RWPE2 (cell line): ENCODE measurements at regions not wholly inside any gene's neighbourhood (a gene's known extent, or its start where the extent isn't known, plus 50 kb on each side); places are given as distances from the start of the nearest gene placed in this dataset.

Experiments
- ATAC-seq: fragments of 200-7000 bp; cut with Tn5 transposase; 3 replicates; pipeline ENCODE4 v1.9.1; 2021; ENCODE audit warnings: low read depth
- DNase-seq: peaks from one replicate; pipeline ENCODE4 v3.0.0-alpha.2; 2020; ENCODE audit warnings: low spot score
- H3K27ac ChIP-seq: fragments of 450-650 bp; 2 replicates; pipeline ENCODE4 v1.5.1; 2017; ENCODE audit warnings: mild to moderate bottlenecking; ENCODE audit not compliant: poor library complexity, severe bottlenecking
- H3K27me3 ChIP-seq: fragments of 250-450 bp; sonication (Bioruptor Pico); 2 replicates; pipeline ENCODE4 v1.5.1; 2021; ENCODE audit warnings: mild to moderate bottlenecking, moderate library complexity; ENCODE audit not compliant: insufficient read depth, poor library complexity, severe bottlenecking
- H3K36me3 ChIP-seq: fragments of 250-450 bp; sonication (Bioruptor Pico); 2 replicates; pipeline ENCODE4 v1.5.1; 2020; ENCODE audit warnings: low read depth, mild to moderate bottlenecking, moderate library complexity
- H3K4me1 ChIP-seq: fragments of 250-450 bp; sonication (Bioruptor Pico); 2 replicates; pipeline ENCODE4 v1.5.1; 2021; ENCODE audit warnings: mild to moderate bottlenecking, moderate library complexity; ENCODE audit not compliant: insufficient read depth, poor library complexity, severe bottlenecking
- H3K4me3 ChIP-seq: fragments of 250-450 bp; sonication (Bioruptor Pico); 2 replicates; pipeline ENCODE4 v1.5.1; 2021; ENCODE audit warnings: mild to moderate bottlenecking, moderate library complexity; ENCODE audit not compliant: severe bottlenecking
- H3K9me3 ChIP-seq: fragments of 250-450 bp; sonication (Bioruptor Pico); 2 replicates; pipeline ENCODE4 v1.5.1; 2021; ENCODE audit warnings: mild to moderate bottlenecking, moderate library complexity; ENCODE audit not compliant: severe bottlenecking
- CTCF ChIP-seq: fragments of 450-650 bp; IDR thresholded peaks from one replicate; pipeline ENCODE4 v1.5.1; 2017; ENCODE audit warnings: mild to moderate bottlenecking, moderate library complexity; ENCODE audit not compliant: poor library complexity, severe bottlenecking

GRCh38 chr10:5584895-5585516, 60.2 kb downstream of the CALML3 start:
- ATAC-seq (peak; percentile 91), DNase-seq (peak; percentile 86)
- Histone ChIP-seq H3K4me1 (peaks cover 37% of the 10 kb centered on the region), H3K4me3 (no peak overlapping the region), H3K27ac (peak overlapping the region; percentile 91), H3K9me3 (peaks cover 6% of the 10 kb centered on the region), H3K36me3 (no peaks in the 10 kb centered on the region), H3K27me3 (no peaks in the 10 kb centered on the region)
- TF ChIP-seq CTCF: no peak

- peak overlapping the region; percentile 91 for H3K27ac ChIP-seq
- DNase-seq (no peak), ATAC-seq (no peak)
- H3K4me1 ChIP-seq: peaks cover 44% of the 10 kb centered on the region
- peaks cover 6% of the 10 kb centered on the region for H3K9me3 ChIP-seq
- no peaks in the 10 kb centered on the region for H3K36me3 ChIP-seq
- no peak for TF ChIP-seq CTCF
- H3K27me3 ChIP-seq: no peaks in the 10 kb centered on the region
- no peak overlapping the region for H3K4me3 ChIP-seq
Observed at GRCh38 chr10:5585517-5586206, 60.9 kb downstream of the CALML3 start.

- H3K27ac ChIP-seq: peak overlapping the region; percentile 91
- TF ChIP-seq CTCF: no peak
Observed at GRCh38 chr10:5587151-5588079, 62.7 kb downstream of the CALML3 start.

GRCh38 chr10:5588080-5588453, 63.3 kb downstream of the CALML3 start:
- H3K36me3 ChIP-seq: no peaks in the 10 kb centered on the region
- H3K4me1 ChIP-seq: peaks cover 44% of the 10 kb centered on the region
- H3K4me3 ChIP-seq: no peak overlapping the region
- H3K9me3 ChIP-seq: no peaks in the 10 kb centered on the region
- no peak overlapping the region for H3K27ac ChIP-seq
- no peak for ATAC-seq
- no peak for TF ChIP-seq CTCF
- no peaks in the 10 kb centered on the region for H3K27me3 ChIP-seq
- no peak for DNase-seq

More at GRCh38 chr10:5587151-5588079, 62.7 kb downstream of the CALML3 start:
- no peaks in the 10 kb centered on the region for H3K27me3 ChIP-seq
- H3K4me3 ChIP-seq: no peak overlapping the region
- no peaks in the 10 kb centered on the region for H3K9me3 ChIP-seq
- peaks cover 44% of the 10 kb centered on the region for H3K4me1 ChIP-seq
- DNase-seq (no peak), ATAC-seq (no peak)
- H3K36me3 ChIP-seq: no peaks in the 10 kb centered on the region
